Endothelial cell of umbilical vein (primary cell): ENCODE measurements at regions not wholly inside any gene's neighbourhood (a gene's known extent, or its start where the extent isn't known, plus 50 kb on each side); places are given as distances from the start of the nearest gene placed in this dataset.

Source experiments
- BruUV-seq: library from RNA; stranded (reverse); fragments of 400-500 nt; replicated peaks from 2 replicates; lab custom pipeline; 2021; lab: Mats Ljungman, UMichigan
- CTCF ChIA-PET: fragments of 300-600, 350-600 bp; sonication (Branson Sonifier 250); formaldehyde crosslinking; loops from one replicate; lab custom pipeline; 2021; ENCODE audit warnings: antibody characterized with exemption, inconsistent platforms; lab: Charles Lee
- POLR2A ChIA-PET: fragments of 300-600, 350-600 bp; sonication (Branson Sonifier 250); formaldehyde crosslinking; loops from one replicate; lab custom pipeline; 2021; ENCODE audit warnings: antibody characterized with exemption, inconsistent platforms; lab: Charles Lee
- DNase-seq: peaks from one replicate; pipeline ENCODE4 v3.0.0-alpha.2; 2011; ENCODE audit warnings: low read depth, low spot score
- FAIRE-seq: peaks from 2 replicates; lab custom pipeline; 2011; peaks lifted over from hg19 to GRCh38; lab: Jason Lieb, UNC
- H2AFZ ChIP-seq: 2 replicates; pipeline ENCODE4 v1.6.0; 2012; ENCODE audit warnings: low read depth, low read length, control low read depth, inconsistent platforms
- H3K27ac ChIP-seq: 2 replicates; pipeline ENCODE4 v1.5.1; 2011; ENCODE audit warnings: low read depth, mild to moderate bottlenecking, control low read depth, low read length, moderate library complexity; ENCODE audit not compliant: insufficient read depth
- H3K27me3 ChIP-seq, 2 experiments: 2 replicates each; pipeline versions ENCODE4 v1.6.0 to v1.6.1; 2011; ENCODE audit warnings: low read length in 2 of 2, mixed read lengths in 1 of 2; ENCODE audit not compliant: control insufficient read depth in 2 of 2, insufficient read depth in 2 of 2
- H3K36me3 ChIP-seq, 2 experiments: 2 replicates in 1 of 2; 3 replicates in 1 of 2; pipeline ENCODE4 v1.5.1; 2011; ENCODE audit warnings: low read length in 2 of 2, mild to moderate bottlenecking in 1 of 2, moderate library complexity in 1 of 2; ENCODE audit not compliant: control insufficient read depth in 2 of 2, insufficient read depth in 2 of 2; ENCODE audit errors: extremely low read depth in 1 of 2
- H3K4me1 ChIP-seq: 3 replicates; pipeline ENCODE4 v1.5.1; 2011; ENCODE audit warnings: mild to moderate bottlenecking, low read length; ENCODE audit not compliant: control insufficient read depth, insufficient read depth; ENCODE audit errors: extremely low read depth
- H3K4me2 ChIP-seq: 2 replicates; pipeline ENCODE4 v1.6.1; 2011; ENCODE audit warnings: low read length, control low read depth, mixed read lengths; ENCODE audit not compliant: insufficient read depth
- H3K4me3 ChIP-seq, 3 experiments: fragments of 200-600 bp in 1 of 3; sonication (generic), shearing (Covaris generic) in 1 of 3; replicated peaks in 1 of 3; 2 replicates each; pipeline ENCODE4 v1.5.1; 2011 to 2016; ENCODE audit warnings: control low read depth in 3 of 3, low read length in 3 of 3, mild to moderate bottlenecking in 2 of 3, inconsistent platforms in 1 of 3, low read depth in 1 of 3, moderate library complexity in 1 of 3; ENCODE audit not compliant: insufficient read depth in 1 of 3
- H3K79me2 ChIP-seq: 2 replicates; pipeline ENCODE4 v1.6.0; 2012; ENCODE audit warnings: low read length, inconsistent platforms; ENCODE audit not compliant: control insufficient read depth, insufficient read depth
- H3K9ac ChIP-seq: replicated peaks from 2 replicates; pipeline ENCODE3; 2011; ENCODE audit warnings: low read length, control low read depth; ENCODE audit not compliant: insufficient read depth; ENCODE audit errors: extremely low read depth
- H3K9me1 ChIP-seq: replicated peaks from 3 replicates; pipeline ENCODE4 v1.6.0; 2011; ENCODE audit warnings: mild to moderate bottlenecking, low read length; ENCODE audit not compliant: control insufficient read depth, insufficient read depth; ENCODE audit errors: extremely low read depth
- H3K9me3 ChIP-seq: replicated peaks from 2 replicates; pipeline ENCODE4 v1.5.1; 2012; ENCODE audit warnings: low read length, inconsistent platforms; ENCODE audit not compliant: control insufficient read depth, insufficient read depth
- H4K20me1 ChIP-seq: replicated peaks from 2 replicates; pipeline ENCODE3; 2011; ENCODE audit warnings: mild to moderate bottlenecking, low read length; ENCODE audit not compliant: control insufficient read depth, insufficient read depth; ENCODE audit errors: extremely low read depth
- EZH2 ChIP-seq: IDR thresholded peaks from 2 replicates; pipeline ENCODE4 v1.6.1; 2012; ENCODE audit warnings: borderline replicate concordance, low read depth, mild to moderate bottlenecking, moderate library complexity, low read length, inconsistent platforms; ENCODE audit not compliant: severe bottlenecking
- FOS ChIP-seq: IDR thresholded peaks from 2 replicates; pipeline ENCODE4 v1.6.1; 2011; ENCODE audit warnings: mild to moderate bottlenecking, low read length, moderate library complexity, borderline replicate concordance; ENCODE audit not compliant: insufficient read depth
- GATA2 ChIP-seq: IDR thresholded peaks from 2 replicates; pipeline ENCODE4 v1.7.0; 2011; ENCODE audit warnings: low read depth, mild to moderate bottlenecking, moderate library complexity, mixed read lengths, low read length; ENCODE audit not compliant: insufficient read length, insufficient read depth
- JUN ChIP-seq: IDR thresholded peaks from 2 replicates; pipeline ENCODE4 v1.6.1; 2011; ENCODE audit warnings: borderline replicate concordance, low read depth; ENCODE audit not compliant: insufficient read length, insufficient read depth
- MAX ChIP-seq: IDR thresholded peaks from 2 replicates; pipeline ENCODE4 v1.6.1; 2011; ENCODE audit not compliant: insufficient read depth, insufficient read length
- MYC ChIP-seq: IDR thresholded peaks from one replicate; pipeline ENCODE4 v1.6.1; 2011; ENCODE audit warnings: mild to moderate bottlenecking, low read depth, low read length
- POLR2A ChIP-seq: IDR thresholded peaks from 2 replicates; pipeline ENCODE4 v1.6.1; 2012; ENCODE audit warnings: low read depth, mild to moderate bottlenecking, control low read depth, low read length
- POLR2AphosphoS5 ChIP-seq: IDR thresholded peaks from 2 replicates; pipeline ENCODE4 v1.6.1; 2012; ENCODE audit warnings: low read depth, mild to moderate bottlenecking, control low read depth, low read length, moderate library complexity; ENCODE audit not compliant: insufficient read depth
- dilution Hi-C: fragments of 300-500 bp; cut with MboI; formaldehyde crosslinking; loops from one replicate; pipeline ENCODE4 v1.15.0; 2019; ENCODE audit warnings: low sequenced_read_pairs; ENCODE audit not compliant: extremely low pct_ligation_motif_present
- intact Hi-C: fragments of 100-400 bp; cut with micrococcal nuclease; formaldehyde crosslinking; loops from one replicate; pipeline ENCODE4 v1.10.0; 2022
- TF ChIP-seq, protein P1 (sequence below), 2 donors: IDR thresholded peaks; 1 replicate in 1 of 2; 2 replicates in 1 of 2; pipeline ENCODE4 v1.5.1; 2011; ENCODE audit warnings: low read length in 2 of 2, mild to moderate bottlenecking in 2 of 2, moderate library complexity in 2 of 2, control low read depth in 1 of 2, inconsistent platforms in 1 of 2, low read depth in 1 of 2; ENCODE audit not compliant: insufficient read depth in 1 of 2; ENCODE audit errors: extremely low read depth in 1 of 2

- no peak for FAIRE-seq
- no peak overlapping the region for H3K27ac ChIP-seq
- H3K4me1 ChIP-seq: no peaks in the 10 kb centered on the region
- no peak overlapping the region for H3K4me3 ChIP-seq
- BruUV-seq: no TSS peak
- H2AFZ ChIP-seq: no peak overlapping the region
- ChIA-PET POLR2A (no interaction called here), CTCF (no interaction called here)
- no peak for DNase-seq
- H3K36me3 ChIP-seq: no peaks in the 10 kb centered on the region
- peaks cover 7% of the 10 kb centered on the region for H3K9me3 ChIP-seq
- H3K27me3 ChIP-seq: no peaks in the 10 kb centered on the region
- dilution Hi-C loops (no loop called here), intact Hi-C loops (no loop called here)
- no peaks in the 10 kb centered on the region for H4K20me1 ChIP-seq
- no peak overlapping the region for H3K4me2 ChIP-seq
- H3K79me2 ChIP-seq: no peaks in the 10 kb centered on the region
- TF ChIP-seq, protein P1, sequence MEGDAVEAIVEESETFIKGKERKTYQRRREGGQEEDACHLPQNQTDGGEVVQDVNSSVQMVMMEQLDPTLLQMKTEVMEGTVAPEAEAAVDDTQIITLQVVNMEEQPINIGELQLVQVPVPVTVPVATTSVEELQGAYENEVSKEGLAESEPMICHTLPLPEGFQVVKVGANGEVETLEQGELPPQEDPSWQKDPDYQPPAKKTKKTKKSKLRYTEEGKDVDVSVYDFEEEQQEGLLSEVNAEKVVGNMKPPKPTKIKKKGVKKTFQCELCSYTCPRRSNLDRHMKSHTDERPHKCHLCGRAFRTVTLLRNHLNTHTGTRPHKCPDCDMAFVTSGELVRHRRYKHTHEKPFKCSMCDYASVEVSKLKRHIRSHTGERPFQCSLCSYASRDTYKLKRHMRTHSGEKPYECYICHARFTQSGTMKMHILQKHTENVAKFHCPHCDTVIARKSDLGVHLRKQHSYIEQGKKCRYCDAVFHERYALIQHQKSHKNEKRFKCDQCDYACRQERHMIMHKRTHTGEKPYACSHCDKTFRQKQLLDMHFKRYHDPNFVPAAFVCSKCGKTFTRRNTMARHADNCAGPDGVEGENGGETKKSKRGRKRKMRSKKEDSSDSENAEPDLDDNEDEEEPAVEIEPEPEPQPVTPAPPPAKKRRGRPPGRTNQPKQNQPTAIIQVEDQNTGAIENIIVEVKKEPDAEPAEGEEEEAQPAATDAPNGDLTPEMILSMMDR (IDR thresholded peaks at IDR 0.05; ENCODE audit: extremely low read depth in 1 of 2, insufficient read depth in 1 of 2, low read depth in 1 of 2, low read length in 2 of 2): no peak
- no peak for TF ChIP-seq JUN
- no peak for TF ChIP-seq POLR2A
- no peak for TF ChIP-seq FOS
- no peak for TF ChIP-seq MAX
- no peak for TF ChIP-seq GATA2
- no peak for TF ChIP-seq POLR2AphosphoS5
- no peak for TF ChIP-seq MYC
- no peak for TF ChIP-seq EZH2
- no peak overlapping the region for H3K9ac ChIP-seq
- H3K9me1 ChIP-seq: no peaks in the 10 kb centered on the region
Observed at GRCh38 chr22:48564995-48565394, 1262.7 kb downstream of the BRD1 start.
